COLO668 (cell line): ENCODE measurements at regions not wholly inside any gene's neighbourhood (a gene's known extent, or its start where the extent isn't known, plus 50 kb on each side); places are given as distances from the start of the nearest gene placed in this dataset.

Experiments used
- DNase-seq: peaks from one replicate; lab custom pipeline; 2025; ENCODE audit not compliant: unreplicated experiment; lab: John Stamatoyannopoulos, UW

- DNase-seq, result no peak
Observed at GRCh38 chr16:86681031-86681756, 102.8 kb downstream of the FOXL1 start.

- DNase-seq, result no peak
Observed at GRCh38 chr16:86681757-86682106, 103.4 kb downstream of the FOXL1 start.

GRCh38 chr16:86682219-86682904 lies 104.0 kb downstream of the FOXL1 start:
- DNase-seq, result no peak

- no peak for DNase-seq
Observed at GRCh38 chr16:86683441-86684194, 105.3 kb downstream of the FOXL1 start.

GRCh38 chr16:86685076-86685475 lies 106.7 kb downstream of the FOXL1 start:
- DNase-seq, result no peak

GRCh38 chr16:86690970-86691369 lies 112.6 kb downstream of the FOXL1 start:
- DNase-seq, result no peak

GRCh38 chr16:86692426-86692825 lies 114.1 kb downstream of the FOXL1 start:
- DNase-seq, result no peak

- no peak for DNase-seq
Observed at GRCh38 chr16:86693033-86693432, 114.7 kb downstream of the FOXL1 start.

GRCh38 chr16:86697715-86698114 lies 119.4 kb downstream of the FOXL1 start:
- no peak for DNase-seq

GRCh38 chr16:86700046-86700945 lies 121.9 kb downstream of the FOXL1 start:
- no peak for DNase-seq

- no peak for DNase-seq
Observed at GRCh38 chr16:86701286-86701975, 123.1 kb downstream of the FOXL1 start.

- DNase-seq, result no peak
Observed at GRCh38 chr16:86702824-86703588, 124.7 kb downstream of the FOXL1 start.

- no peak for DNase-seq
Observed at GRCh38 chr16:86704516-86704915, 126.2 kb downstream of the FOXL1 start.

- no peak for DNase-seq
Observed at GRCh38 chr16:86706726-86707125, 128.4 kb downstream of the FOXL1 start.

GRCh38 chr16:86707171-86707570 lies 128.8 kb downstream of the FOXL1 start:
- DNase-seq, result no peak

GRCh38 chr16:86707581-86707980 lies 129.2 kb downstream of the FOXL1 start:
- DNase-seq, result no peak

- DNase-seq, result no peak
Observed at GRCh38 chr16:86708431-86708830, 130.1 kb downstream of the FOXL1 start.

- DNase-seq, result no peak
Observed at GRCh38 chr16:86709103-86709502, 130.8 kb downstream of the FOXL1 start.

GRCh38 chr16:86709902-86710601 lies 131.7 kb downstream of the FOXL1 start:
- no peak for DNase-seq
